GM12878 (cell line): ENCODE measurements at regions not wholly inside any gene's neighbourhood (a gene's known extent, or its start where the extent isn't known, plus 50 kb on each side); places are given as distances from the start of the nearest gene placed in this dataset.
A peak's percentile ranks its signal among the peaks of the same experiment; 100 is the strongest.

ENCODE experiments used
- ATAC-seq: fragments of 200-7000 bp; cut with Tn5 transposase; 3 replicates; pipeline ENCODE4 v1.9.1; 2020; ENCODE audit warnings: mild to moderate bottlenecking, moderate library complexity
- BruUV-seq: library from RNA; stranded (reverse); fragments of 400-500 nt; replicated peaks from 2 replicates; lab custom pipeline; 2021; lab: Mats Ljungman, UMichigan
- CTCF ChIA-PET: fragments of 300-600 bp; sonication (Branson Sonifier 250); formaldehyde crosslinking; extraction: SDS; loops from one replicate; lab custom pipeline; 2021; ENCODE audit warnings: inconsistent platforms; lab: Yijun Ruan, JAX
- POLR2A ChIA-PET: fragments of 350-600 bp; formaldehyde crosslinking; extraction: SDS; loops from one replicate; lab custom pipeline; 2021; ENCODE audit warnings: inconsistent platforms; lab: Charles Lee
- RAD21 ChIA-PET: fragments of 300-600 bp; sonication (Branson Sonifier 250); formaldehyde crosslinking; loops from one replicate; lab custom pipeline; 2023; ENCODE audit warnings: antibody characterized with exemption; ENCODE audit not compliant: unreplicated experiment; lab: Charles Lee
- SMC1A ChIA-PET: fragments of 300-600 bp; sonication (Branson Sonifier 250); formaldehyde crosslinking; loops from one replicate; lab custom pipeline; 2023; ENCODE audit not compliant: unreplicated experiment, uncharacterized antibody; lab: Charles Lee
- DNase-seq: peaks from one replicate; pipeline ENCODE4 v3.0.0-alpha.2; 2011; ENCODE audit warnings: low read depth, low spot score
- FAIRE-seq: peaks from 3 replicates; lab custom pipeline; 2011; peaks lifted over from hg19 to GRCh38; lab: Jason Lieb, UNC
- H2AFZ ChIP-seq: 2 replicates; pipeline ENCODE4 v1.6.0; 2011; ENCODE audit warnings: low read depth, low read length, control low read depth; ENCODE audit not compliant: control insufficient read depth
- H3K27ac ChIP-seq: 2 replicates; pipeline ENCODE4 v1.5.1; 2011; ENCODE audit warnings: control low read depth; ENCODE audit not compliant: control insufficient read depth, insufficient read depth
- H3K27me3 ChIP-seq, 2 experiments: replicated peaks in 1 of 2; 2 replicates each; pipeline versions ENCODE4 v1.6.0 to v1.6.1; 2011; ENCODE audit warnings: low read length in 1 of 2; ENCODE audit not compliant: control insufficient read depth in 2 of 2, insufficient read depth in 2 of 2
- H3K36me3 ChIP-seq, 2 experiments: 2 replicates each; pipeline ENCODE4 v1.5.1; 2011; ENCODE audit warnings: low read length in 1 of 2; ENCODE audit not compliant: control insufficient read depth in 2 of 2, insufficient read depth in 2 of 2
- H3K4me1 ChIP-seq: 2 replicates; pipeline ENCODE4 v1.6.1; 2011; ENCODE audit warnings: mild to moderate bottlenecking, low read length, moderate library complexity, mixed read lengths; ENCODE audit not compliant: control insufficient read depth, insufficient read depth
- H3K4me2 ChIP-seq: 2 replicates; pipeline ENCODE4 v1.6.0; 2011; ENCODE audit warnings: control low read depth; ENCODE audit not compliant: control insufficient read depth, insufficient read depth
- H3K4me3 ChIP-seq: fragments of 200-600 bp; sonication (generic); 2 replicates; pipeline ENCODE4 v1.5.1; 2016
- H3K79me2 ChIP-seq: 2 replicates; pipeline ENCODE4 v1.6.0; 2011; ENCODE audit warnings: low read length; ENCODE audit not compliant: control insufficient read depth, insufficient read depth
- H3K9ac ChIP-seq: 2 replicates; pipeline ENCODE4 v1.8.0; 2011; ENCODE audit warnings: low read length, control low read depth, mixed read lengths; ENCODE audit not compliant: control insufficient read depth, insufficient read depth
- H3K9me3 ChIP-seq: replicated peaks from 3 replicates; pipeline ENCODE4 v1.5.1; 2011; ENCODE audit warnings: mild to moderate bottlenecking, low read length; ENCODE audit not compliant: control insufficient read depth, insufficient read depth
- H4K20me1 ChIP-seq: 2 replicates; pipeline ENCODE4 v1.6.0; 2011; ENCODE audit not compliant: control insufficient read depth, insufficient read depth
- ASH2L ChIP-seq: fragments of 300-600, 200-600 bp; sonication (generic); IDR thresholded peaks from 2 replicates; pipeline ENCODE4 v1.6.1; 2017; ENCODE audit warnings: low read depth, mild to moderate bottlenecking, borderline replicate concordance
- CBX3 ChIP-seq: fragments of 200-600 bp; sonication (generic); IDR thresholded peaks from 2 replicates; pipeline ENCODE4 v1.6.1; 2016; ENCODE audit warnings: low read depth, borderline replicate concordance
- CHD4 ChIP-seq: fragments of 200-600 bp; sonication (generic); IDR thresholded peaks from 2 replicates; pipeline ENCODE4 v1.6.1; 2016; ENCODE audit warnings: mild to moderate bottlenecking
- EZH2 ChIP-seq: IDR thresholded peaks from 2 replicates; pipeline ENCODE4 v1.6.1; 2012; ENCODE audit warnings: low read depth, mild to moderate bottlenecking, control low read depth, inconsistent platforms, low read length, borderline replicate concordance; ENCODE audit not compliant: control insufficient read depth
- MEF2B ChIP-seq: fragments of 450-650 bp; IDR thresholded peaks from 2 replicates; pipeline ENCODE4 v1.6.1; 2018; ENCODE audit warnings: mild to moderate bottlenecking, moderate library complexity; ENCODE audit not compliant: partially characterized antibody, poor library complexity, severe bottlenecking
- NFYA ChIP-seq: IDR thresholded peaks from 2 replicates; pipeline ENCODE4 v1.6.1; 2011; ENCODE audit warnings: low read depth, mild to moderate bottlenecking, low read length, improper control_type of control experiment, borderline replicate concordance
- POLR2AphosphoS2 ChIP-seq: IDR thresholded peaks from 2 replicates; pipeline ENCODE4 v1.6.1; 2011; ENCODE audit warnings: low read depth, mild to moderate bottlenecking, low read length, improper control_type of control experiment, moderate library complexity
- RAD21 ChIP-seq: IDR thresholded peaks from 2 replicates; pipeline ENCODE4 v1.6.1; 2011; ENCODE audit warnings: mild to moderate bottlenecking, low read depth, low read length, moderate library complexity; ENCODE audit not compliant: insufficient read depth
- RFX5 ChIP-seq: IDR thresholded peaks from 2 replicates; pipeline ENCODE4 v1.6.1; 2011; ENCODE audit warnings: low read depth, low read length, improper control_type of control experiment
- STAT1 ChIP-seq: fragments of 450-650 bp; conservative IDR thresholded peaks from 2 replicates; pipeline ENCODE4 v1.6.1; 2014; ENCODE audit warnings: antibody characterized with exemption, mild to moderate bottlenecking
- TAF1 ChIP-seq: IDR thresholded peaks from 2 replicates; pipeline ENCODE4 v1.6.1; 2011; ENCODE audit warnings: mild to moderate bottlenecking, low read depth, low read length, borderline replicate concordance
- TBL1XR1 ChIP-seq: IDR thresholded peaks from 2 replicates; pipeline ENCODE4 v1.6.1; 2012; ENCODE audit warnings: low read depth, low read length, improper control_type of control experiment
- TCF12 ChIP-seq: IDR thresholded peaks from 2 replicates; pipeline ENCODE4 v1.6.1; 2011; ENCODE audit warnings: low read depth, mild to moderate bottlenecking, low read length
- ZBTB11 ChIP-seq: fragments of 450-650 bp; formaldehyde crosslinking; IDR thresholded peaks from 2 replicates; pipeline ENCODE4 v1.5.0; 2022; ENCODE audit warnings: mild to moderate bottlenecking, missing genetic modification characterization
- WGBS: methylation state at CpG from one replicate; pipeline ENCODE4 v1.1.6; 2016; ENCODE audit warnings: low lambda C conversion rate; ENCODE audit not compliant: insufficient replicate concordance, insufficient coverage; ENCODE audit errors: missing lambda C conversion rate; 5-methylcytosine and 5-hydroxymethylcytosine counted together
- in situ Hi-C: fragments of 300-500 bp; cut with MboI; formaldehyde crosslinking; loops from 9 replicates; pipeline ENCODE4 v1.14.3; 2018; ENCODE audit warnings: mixed read lengths
- intact Hi-C: fragments of 100-400 bp; cut with micrococcal nuclease; formaldehyde crosslinking; loops from one replicate; pipeline ENCODE4 v1.14.2; 2022; ENCODE audit not compliant: unreplicated experiment
- TF ChIP-seq, protein P1 (sequence below): IDR thresholded peaks from 2 replicates; pipeline ENCODE4 v1.6.1; 2011; ENCODE audit warnings: mild to moderate bottlenecking, low read depth, low read length, moderate library complexity; ENCODE audit not compliant: insufficient replicate concordance
- TF ChIP-seq, protein P2 (sequence below): fragments of 450-650 bp; IDR thresholded peaks from 2 replicates; pipeline ENCODE4 v1.6.1; 2014; ENCODE audit warnings: mild to moderate bottlenecking

GRCh38 chrX:120753413-120754251 lies 122.0 kb downstream of the CT47B1 start:
- Histone ChIP-seq H3K4me3 (no peak overlapping the region), H2AFZ (peak overlapping the region; percentile 41; the same call in 1 of the 2 replicates), H3K27me3 (no peaks in the 10 kb centered on the region), H3K9me3 (no peaks in the 10 kb centered on the region), H4K20me1 (no peaks in the 10 kb centered on the region), H3K36me3 (no peaks in the 10 kb centered on the region), H3K27ac (peak overlapping the region; percentile 27), H3K4me1 (peaks cover 34% of the 10 kb centered on the region), H3K4me2 (peak overlapping the region; percentile 31; the same call in 1 of the 2 replicates), H3K79me2 (no peaks in the 10 kb centered on the region), H3K9ac (no peak overlapping the region)
- BruUV-seq = no TSS peak
- FAIRE-seq (no peak), DNase-seq (no peak), ATAC-seq (peak; percentile 36)
- ChIA-PET POLR2A (interaction anchor here (0.5 to 2.1 kb wide), 6 partner anchors 25 to 543 kb away, joined by 3 to 6 read pairs (median 4); partner anchors contain the start of gene CUL4B), RAD21 (interaction anchor here (0.6 to 2.6 kb wide), 6 partner anchors 15 to 254 kb away, joined by 3 to 16 read pairs (median 4); partner anchors contain the start of gene MCTS1), CTCF (interaction anchor here (0.6 to 2.8 kb wide), 14 partner anchors 14 to 268 kb away, joined by 3 to 15 read pairs (median 3); no protein-coding TSS in a partner anchor), SMC1A (interaction anchor here (0.6 to 6.7 kb wide), 15 partner anchors 11 to 255 kb away, joined by 3 to 66 read pairs (median 4); partner anchors contain the start of genes CUL4B and MCTS1)
- in situ Hi-C loops = loop anchor here (25.0 kb wide), 1 partner anchor 241 kb away; no protein-coding TSS in a partner anchor
- 6% methylated on average over 10 of the region's 10 CpGs for WGBS
- intact Hi-C loops = no loop called here
- no peak for TF ChIP-seq ASH2L
- TF ChIP-seq POLR2AphosphoS2 = no peak
- TF ChIP-seq MEF2B = no peak
- peak; percentile 66; the same call in 1 of the 2 replicates for TF ChIP-seq TCF12
- no peak for TF ChIP-seq ZBTB11
- TF ChIP-seq NFYA = no peak
- TF ChIP-seq, protein P1, sequence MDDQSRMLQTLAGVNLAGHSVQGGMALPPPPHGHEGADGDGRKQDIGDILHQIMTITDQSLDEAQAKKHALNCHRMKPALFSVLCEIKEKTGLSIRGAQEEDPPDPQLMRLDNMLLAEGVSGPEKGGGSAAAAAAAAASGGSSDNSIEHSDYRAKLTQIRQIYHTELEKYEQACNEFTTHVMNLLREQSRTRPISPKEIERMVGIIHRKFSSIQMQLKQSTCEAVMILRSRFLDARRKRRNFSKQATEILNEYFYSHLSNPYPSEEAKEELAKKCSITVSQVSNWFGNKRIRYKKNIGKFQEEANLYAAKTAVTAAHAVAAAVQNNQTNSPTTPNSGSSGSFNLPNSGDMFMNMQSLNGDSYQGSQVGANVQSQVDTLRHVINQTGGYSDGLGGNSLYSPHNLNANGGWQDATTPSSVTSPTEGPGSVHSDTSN = no peak
- peak; percentile 41; the same call in 1 of the 2 replicates for TF ChIP-seq RAD21
- no peak for TF ChIP-seq CHD4
- no peak for TF ChIP-seq TBL1XR1
- no peak for TF ChIP-seq CBX3
- TF ChIP-seq TAF1 = no peak
- TF ChIP-seq STAT1 = no peak
- TF ChIP-seq, protein P2, sequence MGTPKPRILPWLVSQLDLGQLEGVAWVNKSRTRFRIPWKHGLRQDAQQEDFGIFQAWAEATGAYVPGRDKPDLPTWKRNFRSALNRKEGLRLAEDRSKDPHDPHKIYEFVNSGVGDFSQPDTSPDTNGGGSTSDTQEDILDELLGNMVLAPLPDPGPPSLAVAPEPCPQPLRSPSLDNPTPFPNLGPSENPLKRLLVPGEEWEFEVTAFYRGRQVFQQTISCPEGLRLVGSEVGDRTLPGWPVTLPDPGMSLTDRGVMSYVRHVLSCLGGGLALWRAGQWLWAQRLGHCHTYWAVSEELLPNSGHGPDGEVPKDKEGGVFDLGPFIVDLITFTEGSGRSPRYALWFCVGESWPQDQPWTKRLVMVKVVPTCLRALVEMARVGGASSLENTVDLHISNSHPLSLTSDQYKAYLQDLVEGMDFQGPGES = no peak
- TF ChIP-seq RFX5 = no peak
- TF ChIP-seq EZH2 = no peak
